Kidney epithelial cell (primary cell): ENCODE measurements at regions not wholly inside any gene's neighbourhood (a gene's known extent, or its start where the extent isn't known, plus 50 kb on each side); places are given as distances from the start of the nearest gene placed in this dataset.

ENCODE experiments used
- DNase-seq: peaks from one replicate; pipeline ENCODE4 v3.0.0-alpha.2; 2010; ENCODE audit warnings: low read depth
- H3K27me3 ChIP-seq: 2 replicates; pipeline ENCODE4 v1.6.0; 2011; ENCODE audit warnings: low read length; ENCODE audit not compliant: control insufficient read depth, insufficient read depth
- H3K36me3 ChIP-seq: 2 replicates; pipeline ENCODE4 v1.5.1; 2011; ENCODE audit warnings: low read length; ENCODE audit not compliant: control insufficient read depth, insufficient read depth
- H3K4me3 ChIP-seq: 2 replicates; pipeline ENCODE4 v1.5.1; 2011; ENCODE audit warnings: low read depth, mild to moderate bottlenecking, control low read depth, low read length
- TF ChIP-seq, protein P1 (sequence below): IDR thresholded peaks from 2 replicates; pipeline ENCODE4 v1.5.1; 2011; ENCODE audit warnings: mild to moderate bottlenecking, moderate library complexity, low read length, control low read depth, inconsistent platforms; ENCODE audit not compliant: insufficient read depth, poor library complexity, severe bottlenecking

- Histone ChIP-seq H3K4me3 (no peak overlapping the region), H3K36me3 (no peaks in the 10 kb centered on the region), H3K27me3 (no peaks in the 10 kb centered on the region)
- no peak for DNase-seq
- TF ChIP-seq, protein P1, sequence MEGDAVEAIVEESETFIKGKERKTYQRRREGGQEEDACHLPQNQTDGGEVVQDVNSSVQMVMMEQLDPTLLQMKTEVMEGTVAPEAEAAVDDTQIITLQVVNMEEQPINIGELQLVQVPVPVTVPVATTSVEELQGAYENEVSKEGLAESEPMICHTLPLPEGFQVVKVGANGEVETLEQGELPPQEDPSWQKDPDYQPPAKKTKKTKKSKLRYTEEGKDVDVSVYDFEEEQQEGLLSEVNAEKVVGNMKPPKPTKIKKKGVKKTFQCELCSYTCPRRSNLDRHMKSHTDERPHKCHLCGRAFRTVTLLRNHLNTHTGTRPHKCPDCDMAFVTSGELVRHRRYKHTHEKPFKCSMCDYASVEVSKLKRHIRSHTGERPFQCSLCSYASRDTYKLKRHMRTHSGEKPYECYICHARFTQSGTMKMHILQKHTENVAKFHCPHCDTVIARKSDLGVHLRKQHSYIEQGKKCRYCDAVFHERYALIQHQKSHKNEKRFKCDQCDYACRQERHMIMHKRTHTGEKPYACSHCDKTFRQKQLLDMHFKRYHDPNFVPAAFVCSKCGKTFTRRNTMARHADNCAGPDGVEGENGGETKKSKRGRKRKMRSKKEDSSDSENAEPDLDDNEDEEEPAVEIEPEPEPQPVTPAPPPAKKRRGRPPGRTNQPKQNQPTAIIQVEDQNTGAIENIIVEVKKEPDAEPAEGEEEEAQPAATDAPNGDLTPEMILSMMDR = no peak
These were observed 352.4 kb downstream of the BRD1 start for GRCh38 chr22:49475253-49475652.

DNA sequence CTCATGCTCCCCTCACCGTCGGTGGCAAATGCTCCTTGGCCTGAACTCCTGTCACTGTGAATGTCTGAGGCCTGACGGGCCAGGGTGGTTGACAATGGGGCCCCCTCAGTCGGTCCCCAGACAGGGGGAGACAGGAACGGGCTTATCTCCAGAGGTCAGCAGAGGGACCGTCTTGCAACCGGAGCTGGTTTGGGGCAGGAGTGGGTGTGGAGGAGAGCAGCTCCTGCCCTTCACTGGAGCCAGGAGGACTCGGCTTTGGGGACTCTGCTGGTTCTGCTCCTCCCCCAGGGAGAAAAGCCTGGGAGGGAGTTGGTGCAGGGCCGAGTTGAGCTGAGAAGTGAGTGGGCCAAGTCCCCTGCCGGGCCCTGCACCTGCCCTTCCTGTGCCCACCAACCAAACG lies 354.4 kb downstream of the BRD1 start:
- no peak overlapping the region for H3K4me3 ChIP-seq
- TF ChIP-seq, protein P1 = no peak
- no peak for DNase-seq
- no peaks in the 10 kb centered on the region for H3K27me3 ChIP-seq
- no peaks in the 10 kb centered on the region for H3K36me3 ChIP-seq

DNA sequence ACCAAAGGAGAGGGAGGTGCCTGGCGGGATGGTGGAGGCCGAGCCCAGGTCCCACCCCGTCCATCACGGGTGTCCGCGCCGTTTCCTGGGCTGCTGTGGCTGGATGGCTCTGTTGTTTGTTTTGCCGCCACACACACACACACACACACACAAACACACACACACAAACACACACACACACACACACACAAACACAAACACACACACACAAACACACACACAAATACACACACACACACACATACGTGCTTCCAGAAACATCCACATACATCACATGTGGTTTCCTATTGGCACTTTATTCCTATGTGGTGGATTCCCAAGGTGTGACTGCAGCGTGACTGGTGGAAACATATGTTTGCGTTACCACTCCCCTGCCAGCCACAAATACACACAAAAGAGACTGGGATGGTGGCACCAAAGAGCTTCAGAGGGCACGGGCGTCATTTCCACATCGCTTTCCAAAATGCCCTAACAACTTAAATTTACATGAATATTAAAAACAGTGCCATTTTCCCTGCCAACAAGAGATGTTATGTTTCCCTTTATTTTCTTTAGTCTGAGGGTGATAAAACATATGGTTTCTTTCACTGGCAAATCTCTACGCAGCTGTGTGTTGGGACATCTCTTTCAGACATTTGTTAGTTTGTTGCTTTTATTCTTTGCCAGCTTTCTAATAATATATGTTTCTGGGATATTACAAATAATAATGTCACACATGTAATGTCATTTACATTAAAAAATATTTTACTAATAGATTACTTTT lies 356.8 kb downstream of the BRD1 start:
- TF ChIP-seq, protein P1 = no peak
- DNase-seq = no peak
- Histone ChIP-seq H3K27me3 (no peaks in the 10 kb centered on the region), H3K4me3 (no peak overlapping the region), H3K36me3 (no peaks in the 10 kb centered on the region)

GRCh38 chr22:49469896-49470740 lies 357.6 kb downstream of the BRD1 start:
- Histone ChIP-seq H3K36me3 (no peaks in the 10 kb centered on the region), H3K4me3 (no peak overlapping the region), H3K27me3 (no peaks in the 10 kb centered on the region)
- TF ChIP-seq, protein P1 = no peak
- DNase-seq = no peak

- TF ChIP-seq, protein P1 = no peak
- Histone ChIP-seq H3K4me3 (no peak overlapping the region), H3K36me3 (no peaks in the 10 kb centered on the region), H3K27me3 (no peaks in the 10 kb centered on the region)
- no peak for DNase-seq
These were observed 359.0 kb downstream of the BRD1 start for GRCh38 chr22:49468487-49469198.
